ENCODE measurements at regions not wholly inside any gene's neighbourhood (a gene's known extent, or its start where the extent isn't known, plus 50 kb on each side); places are given as distances from the start of the nearest gene placed in this dataset.

- H3K27ac ChIP-seq, result no peak overlapping the region
- intact Hi-C loops (cut with DNase I), result no loop called here
- no peaks in the 10 kb centered on the region for H3K9me3 ChIP-seq
- H3K4me1 ChIP-seq, result peaks cover 0 to 5% (median 0%) of the 10 kb centered on the region in 4 donors
- 20 to 53% methylated on average over 1 of the region's 1 CpG for WGBS, 2 donors
- no peaks in the 10 kb centered on the region for H3K27me3 ChIP-seq
- no peak for TF ChIP-seq POLR2A (IDR thresholded peaks at IDR 0.05)
- TF ChIP-seq POLR2AphosphoS5 (IDR thresholded peaks at IDR 0.05), result no peak
- no peak for TF ChIP-seq CTCF (IDR thresholded peaks at IDR 0.05)
- TF ChIP-seq EP300 (IDR thresholded peaks at IDR 0.05), result no peak
- no peaks in the 10 kb centered on the region for H3K36me3 ChIP-seq
- H3K4me3 ChIP-seq, result no peak overlapping the region
- no peak for DNase-seq
Measured at GRCh38 chr4:106803083-106803482, 233.0 kb downstream of the DKK2 start.

- no peak for DNase-seq
- Histone ChIP-seq H3K27me3 (no peaks in the 10 kb centered on the region), H3K27ac (no peak overlapping the region), H3K4me3 (no peak overlapping the region), H3K4me1 (peaks cover 0 to 18% (median 0%) of the 10 kb centered on the region in 4 donors), H3K36me3 (no peaks in the 10 kb centered on the region), H3K9me3 (no peaks in the 10 kb centered on the region)
- intact Hi-C loops (cut with DNase I), result no loop called here
- 91 to 94% methylated on average over 3 of the region's 3 CpGs for WGBS, 2 donors
- TF ChIP-seq CTCF (IDR thresholded peaks at IDR 0.05), result no peak
- TF ChIP-seq EP300 (IDR thresholded peaks at IDR 0.05), result no peak
Measured at GRCh38 chr4:106801386-106801785, 234.7 kb downstream of the DKK2 start.

- H3K9me3 ChIP-seq, result no peaks in the 10 kb centered on the region
- TF ChIP-seq POLR2A (IDR thresholded peaks at IDR 0.05) (no peak), POLR2AphosphoS5 (IDR thresholded peaks at IDR 0.05) (no peak), CTCF (IDR thresholded peaks at IDR 0.05) (no peak), EP300 (IDR thresholded peaks at IDR 0.05) (no peak)
- H3K4me1 ChIP-seq, result peaks cover 0 to 15% (median 0%) of the 10 kb centered on the region in 4 donors
- no peak overlapping the region for H3K27ac ChIP-seq
- no peak overlapping the region for H3K4me3 ChIP-seq
- intact Hi-C loops (cut with DNase I), result no loop called here
- no peaks in the 10 kb centered on the region for H3K27me3 ChIP-seq
- no peaks in the 10 kb centered on the region for H3K36me3 ChIP-seq
- no peak for DNase-seq
Measured at GRCh38 chr4:106796876-106797275, 239.2 kb downstream of the DKK2 start.

- WGBS, 2 donors, result 84% methylated on average over 1 of the region's 1 CpG
- TF ChIP-seq POLR2AphosphoS5 (IDR thresholded peaks at IDR 0.05), result no peak
- no peak for TF ChIP-seq EP300 (IDR thresholded peaks at IDR 0.05)
- TF ChIP-seq POLR2A (IDR thresholded peaks at IDR 0.05), result no peak
- TF ChIP-seq CTCF (IDR thresholded peaks at IDR 0.05), result no peak
- Histone ChIP-seq H3K36me3 (no peaks in the 10 kb centered on the region), H3K9me3 (no peaks in the 10 kb centered on the region), H3K4me3 (no peak overlapping the region), H3K27ac (no peak overlapping the region), H3K4me1 (peaks cover 0 to 15% (median 0%) of the 10 kb centered on the region in 4 donors), H3K27me3 (no peaks in the 10 kb centered on the region)
- no peak for DNase-seq
- intact Hi-C loops (cut with DNase I), result no loop called here
Measured at GRCh38 chr4:106795326-106795725, 240.8 kb downstream of the DKK2 start.

- Histone ChIP-seq H3K4me3 (no peak overlapping the region), H3K27ac (no peak overlapping the region), H3K9me3 (no peaks in the 10 kb centered on the region), H3K36me3 (no peaks in the 10 kb centered on the region), H3K27me3 (no peaks in the 10 kb centered on the region), H3K4me1 (peaks cover 0 to 15% (median 0%) of the 10 kb centered on the region in 4 donors)
- intact Hi-C loops (cut with DNase I), result no loop called here
- no peak for DNase-seq
- TF ChIP-seq POLR2A (IDR thresholded peaks at IDR 0.05) (no peak), CTCF (IDR thresholded peaks at IDR 0.05) (no peak), POLR2AphosphoS5 (IDR thresholded peaks at IDR 0.05) (no peak), EP300 (IDR thresholded peaks at IDR 0.05) (no peak)
Measured at GRCh38 chr4:106793933-106794332, 242.2 kb downstream of the DKK2 start.

Data from sigmoid colon (tissue), 6 donors.